ENCODE measurements at regions not wholly inside any gene's neighbourhood (a gene's known extent, or its start where the extent isn't known, plus 50 kb on each side); places are given as distances from the start of the nearest gene placed in this dataset.
A peak's percentile ranks its signal among the peaks of the same experiment; 100 is the strongest.

DNA sequence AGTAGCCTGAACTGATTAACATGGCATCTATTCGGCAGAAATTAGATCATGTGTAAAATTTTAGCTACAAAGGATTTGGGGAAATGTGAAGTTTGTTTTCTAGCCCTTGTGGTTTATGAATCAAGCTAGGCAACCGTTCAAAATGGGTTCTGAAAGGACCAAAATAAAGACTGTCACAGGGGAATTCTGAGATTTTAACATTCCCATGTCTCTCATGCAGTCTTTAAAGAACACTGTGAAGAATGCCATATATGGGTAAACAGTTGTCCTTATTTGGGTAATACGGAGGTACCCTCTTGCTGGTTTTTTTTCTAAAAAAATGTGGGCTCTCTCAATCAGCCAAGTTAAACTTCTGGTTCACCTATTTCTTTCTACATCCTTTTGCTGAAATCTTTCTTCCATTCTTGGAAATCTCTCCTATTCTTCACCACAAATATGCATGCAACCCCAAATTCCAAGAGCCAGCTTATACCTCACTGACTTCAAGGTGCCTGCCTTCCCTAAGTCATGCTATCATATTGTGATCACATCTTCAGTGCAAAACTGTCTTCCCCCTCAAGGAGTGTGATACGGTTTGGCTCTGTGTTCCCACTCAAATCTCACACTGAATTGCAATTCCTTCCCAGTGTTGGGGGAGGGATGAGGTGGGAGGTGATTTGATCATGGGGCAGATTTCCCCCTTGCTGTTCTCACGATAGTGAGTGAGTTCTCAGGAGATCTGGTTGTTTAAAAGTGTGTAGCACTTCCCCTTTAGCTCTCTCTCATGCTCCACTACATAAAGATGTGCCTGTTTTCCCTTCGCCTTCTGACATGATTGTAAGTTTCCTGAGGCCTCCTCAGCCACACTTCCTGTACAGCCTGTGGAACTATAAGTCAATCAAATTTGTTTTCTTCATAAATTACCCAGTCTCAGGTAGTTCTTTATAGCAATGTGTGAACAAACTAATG, 308.7 kb downstream of the TTLL7 start:
- no peak for DNase-seq

DNA sequence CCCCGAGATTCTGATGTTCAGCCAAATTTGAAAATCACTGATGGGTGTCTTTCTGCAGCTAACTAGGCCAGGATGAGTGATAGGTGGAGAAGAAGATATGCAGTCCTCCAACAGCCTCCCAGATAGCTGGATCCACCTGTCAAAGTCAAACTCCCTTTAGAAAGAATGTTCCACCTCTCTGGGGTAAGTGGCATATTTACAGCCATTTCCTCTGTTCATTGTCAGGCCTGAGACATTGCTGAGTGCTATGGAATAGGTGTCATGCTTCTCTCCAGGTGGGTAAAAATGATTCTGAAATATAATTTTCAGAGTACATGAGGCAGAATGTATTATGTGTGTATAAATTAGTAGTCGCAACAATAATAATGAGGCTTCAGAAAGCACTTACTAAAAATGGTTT, 316.8 kb downstream of the TTLL7 start:
- DNase-seq = no peak

DNA sequence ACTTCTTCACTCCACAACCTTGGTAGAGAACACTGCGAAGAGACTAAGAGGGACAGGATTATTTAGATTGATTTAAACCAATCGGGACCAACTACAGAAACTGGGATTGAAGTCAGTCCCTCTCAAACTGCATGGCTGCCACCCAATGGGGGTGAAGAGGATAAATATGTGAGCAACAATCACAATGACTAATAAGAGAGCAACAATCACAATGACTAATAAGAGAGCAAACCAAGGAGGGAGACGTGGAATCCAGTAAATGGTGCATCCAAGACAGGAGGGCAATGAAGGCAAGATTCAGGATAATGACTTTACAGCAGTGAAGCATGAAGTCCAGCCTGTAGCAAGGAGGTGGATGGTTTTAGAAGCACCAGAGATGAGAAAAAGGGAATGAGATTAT, 322.8 kb downstream of the TTLL7 start:
- no peak for DNase-seq

DNA sequence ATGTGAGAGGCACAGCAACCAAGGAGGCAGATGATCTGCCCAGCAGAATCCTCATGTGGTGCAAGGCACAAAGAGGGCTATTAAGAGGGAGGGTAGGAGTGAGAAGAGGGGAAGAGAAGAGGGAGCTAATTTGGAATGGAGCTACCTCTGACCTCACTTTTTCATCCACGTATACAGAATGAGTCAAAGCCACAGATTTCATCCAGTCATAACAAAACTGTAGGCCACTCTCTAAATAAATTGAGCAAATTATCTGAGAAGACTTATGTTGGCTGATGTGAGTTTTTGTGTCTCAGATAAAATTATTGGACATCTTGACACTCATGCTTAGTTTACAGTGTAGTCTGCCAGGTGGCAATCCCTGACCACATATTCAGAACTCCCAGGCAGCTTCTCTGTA, 325.6 kb downstream of the TTLL7 start:
- DNase-seq = no peak

DNA sequence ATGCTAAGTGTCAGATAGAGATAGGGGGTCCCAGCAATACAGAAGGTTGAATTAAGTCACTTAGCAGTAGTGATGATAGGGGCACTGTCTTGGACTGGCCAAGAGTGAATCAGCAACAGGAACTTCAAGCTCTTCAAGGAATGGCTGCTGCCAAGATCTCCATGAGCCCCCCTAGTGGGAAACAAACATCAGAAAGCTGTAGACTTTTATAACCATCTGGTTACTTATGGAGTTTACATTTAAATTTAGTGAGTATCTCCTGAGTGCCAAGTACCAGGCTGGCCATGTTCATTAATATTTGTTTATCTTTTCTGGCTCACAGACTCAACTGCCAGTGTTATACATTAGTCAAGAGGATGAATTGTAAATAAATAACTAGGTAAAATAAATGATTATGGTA, 327.3 kb downstream of the TTLL7 start:
- DNase-seq = no peak

DNA sequence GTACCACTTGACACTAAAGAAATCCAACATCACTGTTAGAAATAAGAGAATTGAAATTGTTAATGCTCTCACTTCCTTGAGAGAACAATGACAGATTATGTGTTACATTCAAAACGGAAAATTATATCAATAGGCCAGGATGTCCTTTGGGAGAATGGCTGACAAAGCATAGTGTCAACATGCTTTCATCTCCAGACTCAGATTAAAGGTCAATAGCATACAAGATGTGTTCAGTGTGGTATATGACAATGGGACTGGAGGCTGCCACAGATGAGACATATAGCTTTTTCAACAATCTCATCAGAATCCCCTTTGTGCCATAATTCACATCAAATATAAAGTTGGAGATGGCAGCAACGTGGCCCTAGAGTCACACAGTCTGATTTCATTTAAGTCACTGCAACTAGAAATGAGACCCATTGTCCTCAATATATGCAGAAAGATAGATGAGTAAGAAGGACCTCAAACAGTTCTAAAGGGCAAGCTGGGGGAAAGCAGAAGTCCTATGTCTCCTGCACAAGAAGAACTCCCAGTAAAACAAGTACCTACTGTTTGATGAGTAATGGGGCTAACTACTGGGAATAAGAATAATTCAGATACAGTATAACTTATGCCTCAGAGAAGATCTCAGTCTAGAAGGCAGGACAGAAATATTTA, 327.9 kb downstream of the TTLL7 start:
- no peak for DNase-seq

DNA sequence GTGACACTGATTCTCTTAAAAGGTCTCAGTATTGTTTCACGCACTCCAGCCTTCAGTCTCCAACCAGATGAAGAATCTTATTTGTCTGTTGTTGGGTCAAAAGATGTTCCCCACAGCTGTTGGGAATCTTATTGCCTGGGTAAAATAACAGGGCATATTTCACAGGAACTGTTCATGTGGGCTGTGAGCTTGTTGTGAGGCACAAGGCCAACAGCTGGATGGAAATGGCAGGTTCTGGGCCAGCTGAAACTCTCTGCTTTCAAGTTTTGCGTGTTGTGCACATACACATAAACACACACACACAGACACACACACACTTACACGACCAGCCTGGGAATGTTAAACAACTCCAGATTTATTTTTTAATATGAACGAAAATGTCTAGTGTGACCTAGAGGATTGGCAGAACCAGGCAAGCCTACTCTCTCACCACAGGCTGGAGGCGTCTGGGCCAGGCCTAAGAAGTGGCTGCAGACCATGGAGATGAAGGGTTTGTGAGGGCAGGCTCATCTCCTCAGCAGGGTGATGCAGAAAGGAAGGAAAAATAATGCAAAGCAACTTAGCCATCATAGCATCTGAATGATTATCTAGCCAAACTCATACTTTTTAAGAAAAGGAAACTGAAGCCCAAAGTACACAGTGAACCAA, 357.0 kb downstream of the TTLL7 start:
- DNase-seq = no peak

DNA sequence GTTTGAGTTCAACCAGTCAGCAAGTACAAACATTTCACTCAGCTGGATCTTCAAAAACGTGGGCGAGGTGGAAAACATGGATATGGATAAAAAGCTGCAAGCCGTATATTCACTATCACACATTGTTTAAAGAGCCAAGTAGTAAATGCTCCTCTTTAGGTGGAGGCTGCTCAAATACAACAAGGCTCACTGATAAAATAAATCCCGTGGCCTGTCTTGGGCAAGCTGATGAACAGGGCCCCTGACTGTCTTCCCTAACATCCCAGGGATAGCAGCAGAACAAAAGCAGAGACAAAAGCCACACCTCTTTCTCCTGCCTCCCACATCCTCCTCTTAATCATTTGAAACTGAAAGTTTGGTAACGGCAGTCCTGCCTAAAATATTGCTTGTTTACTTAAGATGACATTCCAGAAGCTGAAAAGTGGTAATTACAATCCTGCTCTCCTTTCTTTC, 357.7 kb downstream of the TTLL7 start:
- DNase-seq = peak in 2 of 56 donors; percentile 1

DNA sequence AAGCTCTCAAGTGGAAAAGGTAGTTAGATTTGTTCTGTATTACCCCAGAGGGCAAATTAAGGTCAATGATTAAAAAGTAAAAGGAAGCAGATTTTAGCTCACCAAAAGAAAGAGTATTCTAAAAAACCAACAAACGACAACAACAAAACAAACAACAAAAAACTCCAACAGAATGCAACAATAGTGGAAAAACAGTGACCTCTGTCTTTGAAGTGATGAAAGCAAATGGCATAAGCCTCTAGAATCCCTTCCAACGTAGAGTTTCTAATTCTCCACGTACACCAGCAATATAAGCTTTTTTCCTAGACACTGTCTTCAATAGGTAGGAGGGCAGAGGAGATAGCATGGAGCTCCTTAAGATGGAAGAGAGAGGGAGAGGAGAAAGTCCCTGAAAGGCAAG, 359.1 kb downstream of the TTLL7 start:
- DNase-seq = no peak

DNA sequence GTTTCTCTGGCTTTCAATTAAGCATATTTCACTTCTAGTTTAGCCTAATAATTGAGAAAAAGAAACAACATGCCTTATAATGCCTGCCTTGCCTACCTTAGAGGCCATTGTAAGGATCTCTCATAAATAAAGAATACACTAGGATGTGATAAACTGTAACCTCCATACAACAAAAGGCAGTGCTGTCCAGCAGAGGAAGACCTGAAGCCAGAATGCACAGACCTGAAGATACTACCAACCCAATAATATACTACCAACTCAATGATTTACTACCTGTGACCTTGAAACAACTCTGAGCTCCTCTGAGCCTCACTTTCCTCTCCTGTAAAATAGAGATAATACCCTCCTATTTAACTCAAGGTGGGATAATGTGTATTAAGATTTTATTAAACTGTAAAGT, 361.3 kb downstream of the TTLL7 start:
- no peak for DNase-seq

DNA sequence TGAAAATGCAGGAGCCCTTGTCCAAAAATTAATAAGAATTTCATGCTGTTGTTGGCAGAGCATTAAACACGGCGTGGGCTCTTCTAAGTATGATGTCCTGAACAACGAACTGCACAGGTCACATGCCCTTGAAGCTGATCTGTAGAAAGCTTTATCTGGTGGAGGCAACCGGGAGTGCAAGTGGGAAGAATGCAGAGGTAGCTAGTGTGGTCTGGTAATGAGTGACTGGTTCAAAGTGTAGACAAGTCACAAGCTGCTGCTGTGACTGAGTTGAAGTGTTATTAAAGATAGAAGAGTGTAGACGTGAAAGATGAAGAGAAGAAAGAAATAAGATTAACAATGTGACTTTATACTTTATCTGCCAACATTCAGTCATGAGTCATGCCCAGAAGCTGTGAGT, 361.9 kb downstream of the TTLL7 start:
- DNase-seq = no peak

DNA sequence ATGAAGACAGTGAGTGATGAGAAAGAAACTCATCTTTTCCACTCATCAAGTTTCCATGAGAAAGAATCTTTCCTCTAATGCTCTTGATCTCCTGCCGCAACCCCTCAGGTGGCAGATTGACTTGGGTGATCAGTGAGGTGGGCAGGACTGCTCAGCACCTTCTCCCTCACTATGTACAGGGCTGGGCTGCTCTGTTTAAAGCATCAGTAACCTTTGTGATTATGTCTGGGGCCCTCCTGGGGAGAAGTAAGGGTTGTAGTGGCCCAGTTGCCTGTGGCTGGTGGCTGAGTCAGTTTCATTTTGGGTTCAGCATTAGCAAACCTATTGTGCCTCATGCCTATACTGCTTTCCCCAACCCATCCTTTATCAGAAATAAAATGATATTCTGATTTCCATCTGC, 366.0 kb downstream of the TTLL7 start:
- DNase-seq = no peak

DNA sequence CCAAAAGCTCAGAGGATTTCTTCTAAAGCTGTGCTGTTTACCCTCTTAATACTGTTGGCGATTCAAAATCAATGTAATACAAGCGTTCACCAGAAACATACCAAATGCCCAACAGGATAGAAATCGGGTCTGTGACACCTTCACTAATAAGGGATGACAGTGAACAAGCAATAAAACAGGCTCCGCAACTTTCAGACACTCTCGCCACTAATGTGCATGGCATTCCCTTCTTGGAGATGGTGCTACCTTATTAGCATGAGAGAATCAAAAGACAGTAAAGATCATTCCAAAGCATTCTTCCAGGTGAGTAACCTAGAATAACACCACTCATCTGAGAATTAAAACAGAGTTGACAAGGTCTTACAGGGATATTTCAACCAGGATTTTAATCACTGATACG, 367.1 kb downstream of the TTLL7 start:
- DNase-seq = no peak

DNA sequence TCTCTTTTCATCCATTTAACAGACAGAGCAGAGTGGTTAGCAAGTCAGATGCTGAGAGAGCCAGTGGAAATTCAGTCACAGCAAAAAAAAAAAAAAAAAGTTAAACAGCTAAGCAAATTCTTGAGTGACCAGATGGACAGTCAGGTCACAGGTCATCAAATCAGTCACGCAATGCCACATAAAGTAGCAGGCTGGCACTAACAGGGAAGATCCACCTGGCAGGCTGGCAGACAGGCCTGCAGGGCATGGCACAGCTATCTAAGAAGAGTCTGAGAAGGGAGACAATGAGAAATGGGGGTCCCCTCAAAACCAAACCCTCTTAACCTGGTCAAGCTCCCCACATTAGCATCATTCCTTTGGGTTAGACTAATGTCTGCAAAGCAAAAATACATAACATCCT, 371.9 kb downstream of the TTLL7 start:
- no peak for DNase-seq

DNA sequence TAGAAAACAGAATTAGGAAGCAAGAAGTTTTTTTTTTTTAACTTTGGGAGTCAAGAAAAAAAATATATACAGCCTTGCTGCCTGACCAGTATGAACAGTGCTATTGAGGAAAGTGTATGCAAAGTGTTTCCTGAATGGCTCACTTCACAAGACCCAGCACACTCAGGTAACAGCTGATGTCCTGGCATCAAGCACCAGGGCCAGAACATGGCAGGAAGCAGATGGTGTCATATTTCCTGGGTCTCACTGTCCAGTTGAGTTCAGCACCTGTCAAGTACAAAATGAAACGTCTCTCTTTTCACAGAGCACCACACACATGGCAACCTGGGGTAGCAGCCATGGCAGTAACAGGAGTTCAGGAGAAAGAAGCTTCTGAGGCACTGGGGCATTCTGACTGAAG, 372.3 kb downstream of the TTLL7 start:
- no peak for DNase-seq

DNA sequence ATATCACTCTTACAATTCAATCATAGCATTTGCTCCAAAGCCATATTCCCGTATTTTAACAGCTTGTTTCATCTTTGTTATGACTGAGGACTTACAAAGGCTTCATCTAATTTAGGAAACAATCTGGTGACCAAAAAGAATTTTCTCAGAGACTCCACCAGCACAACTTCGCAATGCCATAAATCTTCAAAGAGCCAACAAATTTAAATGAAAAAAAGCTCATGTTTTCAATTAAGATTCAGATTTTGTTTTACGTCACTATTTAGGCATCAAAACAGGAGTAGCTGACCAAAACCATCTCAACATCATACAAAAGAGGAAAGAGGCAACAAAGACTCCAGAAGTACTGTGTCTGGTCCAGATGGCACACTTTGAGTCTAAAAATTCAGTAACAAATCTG, 373.3 kb downstream of the TTLL7 start:
- DNase-seq = no peak

DNA sequence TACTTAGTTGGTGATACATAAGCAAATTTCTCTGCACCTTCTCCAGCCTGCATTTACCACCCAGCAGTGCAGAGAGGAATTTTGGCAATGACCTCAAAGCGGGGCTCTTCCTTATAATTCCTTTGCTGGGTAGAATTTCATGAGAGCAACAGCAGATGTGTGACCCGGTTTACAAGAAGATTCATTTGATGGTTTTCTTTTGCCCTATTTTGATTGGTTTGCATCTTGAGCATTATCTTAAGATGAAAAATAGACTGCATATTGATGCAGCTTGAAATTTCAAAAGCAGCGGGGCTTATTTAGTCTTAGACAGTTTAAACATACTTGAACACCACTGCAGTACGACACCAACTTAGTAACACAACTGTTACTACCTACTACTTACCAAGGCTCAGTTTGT, 378.9 kb downstream of the TTLL7 start:
- no peak for DNase-seq

DNA sequence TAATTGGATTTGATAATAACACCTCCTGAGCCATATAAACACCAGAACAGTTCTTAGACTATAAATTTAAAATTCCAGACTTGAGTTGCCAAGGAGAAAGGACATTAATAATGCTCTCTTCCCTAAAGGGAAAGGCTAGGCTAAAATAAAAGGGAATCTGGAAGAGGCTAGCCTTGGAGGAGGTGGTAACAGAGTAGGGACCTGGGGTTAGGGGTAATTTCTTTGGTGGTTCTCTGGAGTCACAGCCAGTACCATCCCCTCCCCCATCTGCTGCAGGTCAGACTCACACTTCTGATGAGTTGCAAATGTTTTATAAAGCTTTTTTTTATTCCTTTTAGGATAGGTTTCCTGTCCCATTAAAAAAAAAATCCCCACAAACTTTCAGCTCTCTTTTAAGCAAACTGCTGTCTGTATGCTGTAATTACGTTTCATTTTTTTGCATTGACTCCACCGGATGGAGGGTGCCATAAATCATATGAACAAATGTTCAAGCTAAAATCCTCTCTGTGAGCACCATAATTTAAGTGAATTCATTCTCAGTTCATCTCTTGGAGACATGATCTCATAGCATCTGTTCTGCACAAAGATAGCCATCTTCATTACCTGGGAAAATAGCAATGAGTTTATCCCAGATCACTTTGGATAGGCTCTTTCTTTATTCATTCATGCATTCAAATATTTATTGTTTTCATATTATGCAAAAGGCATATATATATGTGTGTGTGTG, 379.6 kb downstream of the TTLL7 start:
- DNase-seq = no peak

DNA sequence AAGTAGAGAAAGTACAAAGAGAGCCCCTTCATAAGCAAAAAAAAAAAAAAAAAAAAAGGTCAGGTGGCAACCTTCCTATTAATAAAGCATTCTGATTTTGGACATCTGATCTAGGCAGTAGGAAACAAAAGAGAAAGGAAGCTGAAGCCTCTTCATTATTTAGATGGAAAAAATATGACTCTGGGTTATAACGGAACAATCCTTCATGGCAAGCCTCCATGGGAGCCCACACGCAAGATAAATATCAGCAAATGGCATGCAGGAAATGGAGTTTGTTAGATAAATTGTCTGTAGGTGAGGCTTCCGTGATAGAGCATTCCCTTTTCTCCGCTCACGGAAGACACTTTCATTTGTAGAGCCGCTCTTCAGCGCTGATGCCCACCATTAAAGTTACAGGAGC, 381.0 kb downstream of the TTLL7 start:
- DNase-seq = no peak

DNA sequence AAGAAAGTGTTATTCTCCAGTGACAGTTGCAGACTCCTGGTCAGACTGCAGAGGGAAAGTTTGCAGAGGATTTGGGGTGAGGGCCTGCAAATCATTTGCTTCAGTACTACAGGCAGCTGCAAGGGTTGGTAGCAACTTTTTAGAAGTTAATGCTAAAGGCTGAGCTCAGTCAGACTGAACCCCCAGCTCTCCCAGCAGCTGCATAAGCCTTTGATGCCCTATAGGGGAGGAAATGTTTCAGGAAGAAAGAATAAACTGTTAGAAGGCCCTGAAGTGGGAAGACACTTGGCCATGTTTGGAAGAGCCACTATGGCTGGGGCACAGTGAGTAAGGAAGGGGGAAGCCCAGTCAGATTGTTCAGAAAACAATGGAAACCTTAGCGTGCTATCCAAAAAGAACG, 383.6 kb downstream of the TTLL7 start:
- DNase-seq = no peak

DNA sequence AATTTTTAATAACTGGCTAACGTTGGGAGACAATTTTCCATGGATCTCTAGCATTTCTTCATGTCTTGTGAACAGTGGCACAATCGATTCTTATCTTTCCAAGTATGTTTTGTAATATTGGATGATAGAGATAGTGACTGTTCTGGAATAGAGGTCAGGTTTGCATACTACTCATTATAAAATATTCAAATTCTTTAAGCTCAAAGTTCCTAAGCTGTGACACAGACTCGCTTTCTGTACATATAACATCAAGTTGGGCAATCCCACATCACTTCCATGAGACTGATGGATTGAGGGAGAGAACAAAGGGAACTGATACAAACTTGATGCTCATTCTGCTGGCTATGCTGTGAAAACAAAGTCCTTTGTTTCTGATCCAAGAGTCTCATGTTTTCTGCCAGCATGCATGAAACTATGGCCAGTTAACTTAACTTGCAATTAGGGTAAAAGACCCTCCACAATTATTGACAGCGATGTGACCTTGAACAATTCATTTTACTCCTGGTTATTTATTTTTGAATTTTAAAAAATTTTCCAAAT, 392.4 kb downstream of the TTLL7 start:
- no peak for DNase-seq

Measured in amygdala (tissue), 56 donors.